Cardiac muscle cell (in vitro differentiated cells and primary cell): ENCODE measurements at regions not wholly inside any gene's neighbourhood (a gene's known extent, or its start where the extent isn't known, plus 50 kb on each side); places are given as distances from the start of the nearest gene placed in this dataset.

Experiments used
- DNase-seq, 2 donors: peaks; one replicate each; pipeline versions ENCODE4 v3.0.0 to v3.0.0-alpha.2; 2010 to 2017; ENCODE audit warnings: low read depth in 1 of 2, low spot score in 1 of 2
- H3K27ac ChIP-seq: fragments of 200-600 bp; sonication (generic); 2 replicates; pipeline ENCODE4 v1.5.1; 2016
- H3K27me3 ChIP-seq: fragments of 200-600 bp; sonication (generic); 2 replicates; pipeline ENCODE4 v1.6.0; 2016; ENCODE audit warnings: control low read depth
- H3K36me3 ChIP-seq: fragments of 200-600 bp; sonication (generic); 2 replicates; pipeline ENCODE4 v1.5.1; 2016; ENCODE audit warnings: control low read depth
- H3K4me1 ChIP-seq: fragments of 200-600 bp; sonication (generic); 2 replicates; pipeline ENCODE4 v1.8.1; 2017; ENCODE audit warnings: low read depth, mild to moderate bottlenecking, mixed run types
- H3K4me3 ChIP-seq: fragments of 200-600 bp; sonication (generic); 2 replicates; pipeline ENCODE4 v1.5.1; 2016; ENCODE audit warnings: mild to moderate bottlenecking
- H3K9me3 ChIP-seq: fragments of 200-600 bp; sonication (generic); 2 replicates; pipeline ENCODE4 v1.5.1; 2017; ENCODE audit warnings: low read depth, mild to moderate bottlenecking, control low read depth
- CTCF ChIP-seq: IDR thresholded peaks from 2 replicates; pipeline ENCODE4 v1.5.1; 2012; ENCODE audit warnings: low read depth, mild to moderate bottlenecking, low read length

DNA sequence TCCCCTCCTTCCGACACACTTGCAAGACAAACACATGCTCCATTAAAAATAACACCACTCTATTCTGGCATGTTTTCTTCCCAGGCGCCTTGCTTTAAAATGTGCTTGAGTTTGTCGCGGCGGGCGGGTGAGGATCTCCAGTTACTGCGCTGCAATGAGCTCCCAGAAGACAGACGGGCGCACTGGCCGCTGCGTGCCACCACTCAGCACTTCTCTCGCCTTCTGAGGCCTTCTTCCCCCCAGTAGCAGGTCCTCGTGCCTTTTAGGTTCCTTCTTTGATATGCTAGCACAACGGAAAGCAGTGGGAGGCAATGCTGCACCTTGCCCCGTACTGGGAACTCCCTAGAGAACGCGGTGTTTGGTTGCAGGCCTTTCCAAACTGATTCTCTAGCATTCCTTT lies 279.5 kb upstream of the NR5A2 start:
- H3K36me3 ChIP-seq = no peaks in the 10 kb centered on the region
- TF ChIP-seq CTCF = no peak
- DNase-seq = peak; percentile 7 to 71
- H3K27me3 ChIP-seq = no peaks in the 10 kb centered on the region
- no peak overlapping the region for H3K4me3 ChIP-seq
- H3K9me3 ChIP-seq = no peaks in the 10 kb centered on the region
- H3K4me1 ChIP-seq = peaks cover 4% of the 10 kb centered on the region
- no peak overlapping the region for H3K27ac ChIP-seq

- H3K27ac ChIP-seq = no peak overlapping the region
- no peaks in the 10 kb centered on the region for H3K27me3 ChIP-seq
- no peak for DNase-seq
- no peak overlapping the region for H3K4me3 ChIP-seq
- H3K9me3 ChIP-seq = no peaks in the 10 kb centered on the region
- H3K4me1 ChIP-seq = peaks cover 4% of the 10 kb centered on the region
- H3K36me3 ChIP-seq = no peaks in the 10 kb centered on the region
- TF ChIP-seq CTCF = no peak
These were observed 276.0 kb upstream of the NR5A2 start for GRCh38 chr1:199751506-199751905.

DNA sequence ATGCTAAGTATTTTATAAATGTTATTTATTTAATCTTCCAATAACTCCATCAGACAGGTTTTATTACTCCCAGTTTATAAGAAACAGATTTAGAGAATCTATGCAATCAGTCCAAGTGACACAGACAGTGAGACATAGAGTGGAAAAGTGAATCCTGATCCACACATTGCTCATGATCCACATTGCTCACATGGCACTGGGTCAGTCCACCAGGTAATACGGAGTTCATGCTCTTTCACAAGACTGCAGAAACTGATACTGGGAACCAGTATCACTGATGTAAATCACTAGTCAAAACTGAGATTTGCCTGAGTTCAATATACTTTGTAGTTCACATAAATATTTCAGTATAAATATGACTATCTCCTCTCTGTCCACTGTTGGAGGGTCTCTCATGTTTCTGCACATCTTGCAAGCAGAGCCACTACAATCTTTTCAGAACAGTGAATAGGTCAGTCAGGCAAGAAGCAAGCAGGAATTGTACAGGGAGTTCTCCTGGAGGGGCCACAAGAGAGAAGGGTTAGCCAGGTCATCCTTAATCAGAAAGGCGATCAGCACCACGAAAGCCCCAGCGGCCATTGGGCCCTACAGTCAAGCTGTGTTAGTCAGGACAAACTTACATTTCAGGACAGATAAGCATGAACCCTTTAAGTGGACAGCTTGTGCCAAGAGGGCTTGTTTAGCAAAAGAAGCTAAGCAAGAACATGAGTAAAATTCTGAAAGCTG lies 275.4 kb upstream of the NR5A2 start:
- TF ChIP-seq CTCF = no peak
- Histone ChIP-seq H3K4me3 (no peak overlapping the region), H3K27ac (no peak overlapping the region), H3K4me1 (peaks cover 4% of the 10 kb centered on the region), H3K27me3 (no peaks in the 10 kb centered on the region), H3K36me3 (no peaks in the 10 kb centered on the region), H3K9me3 (no peaks in the 10 kb centered on the region)
- DNase-seq = no peak

DNA sequence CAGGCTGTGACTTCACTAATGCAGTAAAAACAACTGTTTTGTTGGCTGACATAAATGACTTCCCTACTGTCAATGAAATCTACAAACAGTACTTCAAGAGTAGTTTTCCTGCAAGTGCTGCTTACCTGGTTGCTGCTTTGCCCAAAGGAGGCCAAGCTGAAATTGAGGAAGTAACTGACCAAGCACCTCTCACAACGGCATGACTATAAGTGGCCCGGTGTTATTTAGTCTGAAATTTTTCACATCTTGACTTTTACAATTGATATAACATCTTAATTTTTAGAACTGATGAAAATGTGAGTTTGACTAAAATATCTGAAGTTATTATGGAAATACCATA lies 274.9 kb upstream of the NR5A2 start:
- no peak overlapping the region for H3K4me3 ChIP-seq
- no peak for TF ChIP-seq CTCF

GRCh38 chr1:199753513-199753912 lies 274.0 kb upstream of the NR5A2 start:
- H3K9me3 ChIP-seq = no peaks in the 10 kb centered on the region
- no peak for DNase-seq
- H3K36me3 ChIP-seq = no peaks in the 10 kb centered on the region
- H3K4me1 ChIP-seq = no peaks in the 10 kb centered on the region
- H3K27ac ChIP-seq = no peak overlapping the region
- TF ChIP-seq CTCF = no peak
- no peak overlapping the region for H3K4me3 ChIP-seq
- H3K27me3 ChIP-seq = no peaks in the 10 kb centered on the region

More for the DNA sequence above, 274.9 kb upstream of the NR5A2 start:
- Histone ChIP-seq H3K9me3 (no peaks in the 10 kb centered on the region), H3K4me1 (peaks cover 4% of the 10 kb centered on the region), H3K27me3 (no peaks in the 10 kb centered on the region), H3K27ac (no peak overlapping the region), H3K36me3 (no peaks in the 10 kb centered on the region)
- no peak for DNase-seq

DNA sequence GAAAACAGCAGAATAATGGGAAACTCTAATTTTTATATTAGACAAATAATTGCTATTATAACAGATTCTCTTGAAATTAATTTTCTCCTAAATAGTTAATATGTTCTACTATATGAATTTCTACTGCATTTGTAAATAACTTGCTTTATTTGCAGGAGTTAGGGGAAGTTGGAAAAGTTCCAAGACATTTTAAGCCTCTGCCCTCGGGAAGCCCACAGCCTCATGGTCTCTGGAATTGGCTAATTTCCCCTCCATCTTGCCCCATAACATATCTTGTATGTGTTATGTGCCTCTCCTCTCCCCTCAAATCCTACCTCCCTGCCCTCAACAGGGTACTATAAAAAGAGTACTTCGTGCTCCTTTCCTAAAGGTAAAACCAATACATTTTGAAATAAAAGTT lies 271.4 kb upstream of the NR5A2 start:
- H3K27ac ChIP-seq = no peak overlapping the region
- TF ChIP-seq CTCF = no peak
- DNase-seq = no peak
- H3K9me3 ChIP-seq = no peaks in the 10 kb centered on the region
- H3K36me3 ChIP-seq = no peaks in the 10 kb centered on the region
- no peaks in the 10 kb centered on the region for H3K27me3 ChIP-seq
- no peaks in the 10 kb centered on the region for H3K4me1 ChIP-seq
- H3K4me3 ChIP-seq = no peak overlapping the region
